ENCODE measurements at regions not wholly inside any gene's neighbourhood (a gene's known extent, or its start where the extent isn't known, plus 50 kb on each side); places are given as distances from the start of the nearest gene placed in this dataset.

- no peak for TF ChIP-seq ARNTL (CRISPR knock-in tag; IDR thresholded peaks at IDR 0.05; ENCODE audit: borderline replicate concordance, low read depth)
- no peak for TF ChIP-seq PPARA (CRISPR knock-in tag; IDR thresholded peaks at IDR 0.05; ENCODE audit: borderline replicate concordance)
- no peak for ATAC-seq
Observed at GRCh38 chr5:163976696-163977095, 471.3 kb downstream of the MAT2B start.

- no peak for TF ChIP-seq TSHZ2 (CRISPR knock-in tag; IDR thresholded peaks at IDR 0.05)
- TF ChIP-seq ISL1 (CRISPR knock-in tag; IDR thresholded peaks at IDR 0.05) = no peak
- no peak for TF ChIP-seq ARNTL (CRISPR knock-in tag; IDR thresholded peaks at IDR 0.05; ENCODE audit: borderline replicate concordance, low read depth)
- no peak for TF ChIP-seq GLIS3 (CRISPR knock-in tag; IDR thresholded peaks at IDR 0.05)
- TF ChIP-seq TOX (CRISPR knock-in tag; IDR thresholded peaks at IDR 0.05; ENCODE audit: borderline replicate concordance) = no peak
- no peak for TF ChIP-seq PATZ1 (CRISPR knock-in tag; IDR thresholded peaks at IDR 0.05; ENCODE audit: borderline replicate concordance)
- TF ChIP-seq ZNF70 (CRISPR knock-in tag; IDR thresholded peaks at IDR 0.05) = no peak
- no peak for TF ChIP-seq RARB (CRISPR knock-in tag; IDR thresholded peaks at IDR 0.05)
- TF ChIP-seq SNAI2 (CRISPR knock-in tag; IDR thresholded peaks at IDR 0.05) = no peak
- no peak for TF ChIP-seq ZC3H10 (CRISPR knock-in tag; IDR thresholded peaks at IDR 0.05)
- TF ChIP-seq ZNF8 (CRISPR knock-in tag; IDR thresholded peaks at IDR 0.05) = no peak
- TF ChIP-seq TCF4 (CRISPR knock-in tag; IDR thresholded peaks at IDR 0.05; ENCODE audit: borderline replicate concordance) = no peak
- TF ChIP-seq ESRRG (CRISPR knock-in tag; IDR thresholded peaks at IDR 0.05) = no peak
- no peak for TF ChIP-seq BACH2 (CRISPR knock-in tag; IDR thresholded peaks at IDR 0.05; ENCODE audit: borderline replicate concordance)
- ATAC-seq = no peak
Observed at GRCh38 chr5:163978897-163979296, 473.5 kb downstream of the MAT2B start.

- TF ChIP-seq ZFP30 (CRISPR knock-in tag; IDR thresholded peaks at IDR 0.05) = no peak
- no peak for TF ChIP-seq PATZ1 (CRISPR knock-in tag; IDR thresholded peaks at IDR 0.05; ENCODE audit: borderline replicate concordance)
- no peak for TF ChIP-seq ISL1 (CRISPR knock-in tag; IDR thresholded peaks at IDR 0.05)
- TF ChIP-seq PPARA (CRISPR knock-in tag; IDR thresholded peaks at IDR 0.05; ENCODE audit: borderline replicate concordance) = no peak
- TF ChIP-seq TOX (CRISPR knock-in tag; IDR thresholded peaks at IDR 0.05; ENCODE audit: borderline replicate concordance) = no peak
- no peak for TF ChIP-seq ARNTL (CRISPR knock-in tag; IDR thresholded peaks at IDR 0.05; ENCODE audit: borderline replicate concordance, low read depth)
- TF ChIP-seq OSR1 (CRISPR knock-in tag; IDR thresholded peaks at IDR 0.05) = no peak
- ATAC-seq = no peak
Observed at GRCh38 chr5:163988566-163988965, 483.1 kb downstream of the MAT2B start.

GRCh38 chr5:163993126-163993525 lies 487.7 kb downstream of the MAT2B start:
- ATAC-seq = no peak
- TF ChIP-seq ZNF8 (CRISPR knock-in tag; IDR thresholded peaks at IDR 0.05) (no peak), TSHZ2 (CRISPR knock-in tag; IDR thresholded peaks at IDR 0.05) (no peak), ZFP30 (CRISPR knock-in tag; IDR thresholded peaks at IDR 0.05) (no peak), BACH2 (CRISPR knock-in tag; IDR thresholded peaks at IDR 0.05; ENCODE audit: borderline replicate concordance) (no peak), ZNF70 (CRISPR knock-in tag; IDR thresholded peaks at IDR 0.05) (no peak), TOX (CRISPR knock-in tag; IDR thresholded peaks at IDR 0.05; ENCODE audit: borderline replicate concordance) (no peak), CREB5 (CRISPR knock-in tag; IDR thresholded peaks at IDR 0.05; ENCODE audit: low read depth) (no peak), ARNTL (CRISPR knock-in tag; IDR thresholded peaks at IDR 0.05; ENCODE audit: borderline replicate concordance, low read depth) (no peak), ISL1 (CRISPR knock-in tag; IDR thresholded peaks at IDR 0.05) (no peak), CSDC2 (CRISPR knock-in tag; IDR thresholded peaks at IDR 0.05) (no peak), OSR1 (CRISPR knock-in tag; IDR thresholded peaks at IDR 0.05) (no peak), GLIS3 (CRISPR knock-in tag; IDR thresholded peaks at IDR 0.05) (no peak), PPARA (CRISPR knock-in tag; IDR thresholded peaks at IDR 0.05; ENCODE audit: borderline replicate concordance) (no peak), POU6F1 (CRISPR knock-in tag; IDR thresholded peaks at IDR 0.05; ENCODE audit: borderline replicate concordance, low read depth) (no peak), PATZ1 (CRISPR knock-in tag; IDR thresholded peaks at IDR 0.05; ENCODE audit: borderline replicate concordance) (no peak)

Data from SK-N-SH treated with all-trans-retinoic acid at 6 μM for 48 hours (cell line).